GM12891 (cell line): ENCODE measurements at regions not wholly inside any gene's neighbourhood (a gene's known extent, or its start where the extent isn't known, plus 50 kb on each side); places are given as distances from the start of the nearest gene placed in this dataset.

Source experiments
- PAX5 ChIP-seq: IDR thresholded peaks from 2 replicates; pipeline ENCODE4 v1.6.1; 2011; ENCODE audit warnings: low read length, moderate library complexity, mild to moderate bottlenecking; ENCODE audit not compliant: insufficient read depth, severe bottlenecking
- POLR2A ChIP-seq: IDR thresholded peaks from 2 replicates; pipeline ENCODE4 v1.6.1; 2011; ENCODE audit warnings: low read depth, low read length, control low read depth
- POLR2AphosphoS5 ChIP-seq: IDR thresholded peaks from 2 replicates; pipeline ENCODE4 v1.6.1; 2011; ENCODE audit warnings: low read depth, low read length, control low read depth
- POU2F2 ChIP-seq: IDR thresholded peaks from 2 replicates; pipeline ENCODE4 v1.6.1; 2011; ENCODE audit warnings: low read depth, mild to moderate bottlenecking, control low read depth, low read length, moderate library complexity
- TAF1 ChIP-seq: IDR thresholded peaks from 2 replicates; pipeline ENCODE4 v1.6.1; 2011; ENCODE audit warnings: low read depth, low read length, control low read depth

- TF ChIP-seq POLR2AphosphoS5 (no peak), POLR2A (no peak), TAF1 (no peak), PAX5 (no peak), POU2F2 (no peak)
Measured at GRCh38 chr1:5269901-5270300, 615.5 kb downstream of the AJAP1 start.
